Transverse colon (tissue), 4 donors: ENCODE measurements at regions not wholly inside any gene's neighbourhood (a gene's known extent, or its start where the extent isn't known, plus 50 kb on each side); places are given as distances from the start of the nearest gene placed in this dataset.

Experiments
- CTCF ChIP-seq, 5 experiments: fragments of 200-600 bp in 3 of 5; fragments of 450-650 bp in 2 of 5; sonication (generic) in 3 of 5; IDR thresholded peaks; 1 replicate in 2 of 5; 2 replicates in 3 of 5; pipeline ENCODE4 v1.5.1; 2016 to 2017; ENCODE audit warnings: antibody characterized with exemption in 5 of 5, inconsistent platforms in 3 of 5, mild to moderate bottlenecking in 2 of 5, moderate library complexity in 1 of 5
- EP300 ChIP-seq: sonication (generic); formaldehyde crosslinking; IDR thresholded peaks from one replicate; pipeline ENCODE4 v1.6.1; 2017; ENCODE audit warnings: antibody characterized with exemption, low read depth
- POLR2A ChIP-seq: fragments of 450-650 bp; IDR thresholded peaks from one replicate; pipeline ENCODE4 v1.6.1; 2016; ENCODE audit warnings: antibody characterized with exemption, mild to moderate bottlenecking, moderate library complexity
- POLR2AphosphoS5 ChIP-seq, 3 donors: sonication (generic); formaldehyde crosslinking; IDR thresholded peaks; one replicate each; pipeline ENCODE4 v1.6.1; 2016; ENCODE audit warnings: antibody characterized with exemption in 3 of 3

GRCh38 chr6:145475794-145476396 is 259.4 kb downstream of the EPM2A start:
- TF ChIP-seq CTCF (IDR thresholded peaks at IDR 0.05) (no peak), POLR2A (no peak), POLR2AphosphoS5 (IDR thresholded peaks at IDR 0.05) (no peak), EP300 (no peak)
